ENCODE measurements at regions not wholly inside any gene's neighbourhood (a gene's known extent, or its start where the extent isn't known, plus 50 kb on each side); places are given as distances from the start of the nearest gene placed in this dataset.

- TF ChIP-seq CHD7 (IDR thresholded peaks at IDR 0.05; ENCODE audit: insufficient replicate concordance, low read length) (no peak), EZH2 (IDR thresholded peaks at IDR 0.05; ENCODE audit: low read depth, low read length, severe bottlenecking) (no peak), TAF7 (optimal IDR thresholded peaks at IDR 0.05; ENCODE audit: borderline replicate concordance, low read depth, low read length) (no peak)
Observed at GRCh38 chr3:178198329-178198728, 337.9 kb upstream of the KCNMB2 start (continued).
